ENCODE measurements at regions not wholly inside any gene's neighbourhood (a gene's known extent, or its start where the extent isn't known, plus 50 kb on each side); places are given as distances from the start of the nearest gene placed in this dataset.

GRCh38 chr14:106681568-106681967 lies 1155.2 kb downstream of the TMEM121 start:
- TF ChIP-seq, protein P1, sequence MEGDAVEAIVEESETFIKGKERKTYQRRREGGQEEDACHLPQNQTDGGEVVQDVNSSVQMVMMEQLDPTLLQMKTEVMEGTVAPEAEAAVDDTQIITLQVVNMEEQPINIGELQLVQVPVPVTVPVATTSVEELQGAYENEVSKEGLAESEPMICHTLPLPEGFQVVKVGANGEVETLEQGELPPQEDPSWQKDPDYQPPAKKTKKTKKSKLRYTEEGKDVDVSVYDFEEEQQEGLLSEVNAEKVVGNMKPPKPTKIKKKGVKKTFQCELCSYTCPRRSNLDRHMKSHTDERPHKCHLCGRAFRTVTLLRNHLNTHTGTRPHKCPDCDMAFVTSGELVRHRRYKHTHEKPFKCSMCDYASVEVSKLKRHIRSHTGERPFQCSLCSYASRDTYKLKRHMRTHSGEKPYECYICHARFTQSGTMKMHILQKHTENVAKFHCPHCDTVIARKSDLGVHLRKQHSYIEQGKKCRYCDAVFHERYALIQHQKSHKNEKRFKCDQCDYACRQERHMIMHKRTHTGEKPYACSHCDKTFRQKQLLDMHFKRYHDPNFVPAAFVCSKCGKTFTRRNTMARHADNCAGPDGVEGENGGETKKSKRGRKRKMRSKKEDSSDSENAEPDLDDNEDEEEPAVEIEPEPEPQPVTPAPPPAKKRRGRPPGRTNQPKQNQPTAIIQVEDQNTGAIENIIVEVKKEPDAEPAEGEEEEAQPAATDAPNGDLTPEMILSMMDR (IDR thresholded peaks at IDR 0.05), result no peak
- TF ChIP-seq POLR2A (IDR thresholded peaks at IDR 0.05) (no peak), POLR2AphosphoS5 (IDR thresholded peaks at IDR 0.05) (no peak), EP300 (IDR thresholded peaks at IDR 0.05; ENCODE audit: low read depth) (no peak)
